Ammon's horn (tissue), 1 donor: ENCODE measurements at regions not wholly inside any gene's neighbourhood (a gene's known extent, or its start where the extent isn't known, plus 50 kb on each side); places are given as distances from the start of the nearest gene placed in this dataset.
"Not testable (repeated sequence)": the region's sequence is repeated elsewhere in the genome, so short reads cannot be mapped to it uniquely, and the experiment has no call there.

ENCODE experiments used
- DNase-seq: peaks from one replicate; pipeline ENCODE4 v3.0.0-alpha.2; 2016; ENCODE audit warnings: low spot score

GRCh38 chr12:24361877-24362580, 412.6 kb upstream of the SOX5 start:
- DNase-seq: no peak

GRCh38 chr12:24360907-24361306, 411.4 kb upstream of the SOX5 start:
- no peak for DNase-seq

- no peak for DNase-seq
Observed at GRCh38 chr12:24360461-24360860, 411.0 kb upstream of the SOX5 start.

- no peak for DNase-seq
Observed at GRCh38 chr12:24360057-24360456, 410.6 kb upstream of the SOX5 start.

GRCh38 chr12:24359418-24359817, 409.9 kb upstream of the SOX5 start:
- no peak for DNase-seq

- DNase-seq: no peak
Observed at GRCh38 chr12:24356240-24356804, 406.9 kb upstream of the SOX5 start.

GRCh38 chr12:24352363-24352762, 402.9 kb upstream of the SOX5 start:
- DNase-seq: no peak

GRCh38 chr12:24349051-24349799, 399.8 kb upstream of the SOX5 start:
- DNase-seq: no peak

- DNase-seq: not testable (repeated sequence)
Observed at GRCh38 chr12:24348180-24348579, 398.7 kb upstream of the SOX5 start.

GRCh38 chr12:24328261-24328660, 378.8 kb upstream of the SOX5 start:
- DNase-seq: peak; percentile 2

GRCh38 chr12:24325331-24325730, 375.9 kb upstream of the SOX5 start:
- no peak for DNase-seq

- DNase-seq: no peak
Observed at GRCh38 chr12:24307716-24308335, 358.4 kb upstream of the SOX5 start.

- DNase-seq: no peak
Observed at GRCh38 chr12:24307153-24307552, 357.7 kb upstream of the SOX5 start.

GRCh38 chr12:24306001-24306400, 356.5 kb upstream of the SOX5 start:
- no peak for DNase-seq

- no peak for DNase-seq
Observed at GRCh38 chr12:24304285-24304684, 354.8 kb upstream of the SOX5 start.

GRCh38 chr12:24302708-24303107, 353.2 kb upstream of the SOX5 start:
- DNase-seq: no peak

GRCh38 chr12:24297516-24297915, 348.0 kb upstream of the SOX5 start:
- peak; percentile 14 for DNase-seq

GRCh38 chr12:24293549-24293948, 344.1 kb upstream of the SOX5 start:
- no peak for DNase-seq

- DNase-seq: no peak
Observed at GRCh38 chr12:24287963-24288362, 338.5 kb upstream of the SOX5 start.

GRCh38 chr12:24285448-24285847, 336.0 kb upstream of the SOX5 start:
- no peak for DNase-seq

GRCh38 chr12:24281341-24281740, 331.9 kb upstream of the SOX5 start:
- no peak for DNase-seq

GRCh38 chr12:24280056-24280842, 330.8 kb upstream of the SOX5 start:
- DNase-seq: no peak
